ENCODE measurements at regions not wholly inside any gene's neighbourhood (a gene's known extent, or its start where the extent isn't known, plus 50 kb on each side); places are given as distances from the start of the nearest gene placed in this dataset.

GRCh38 chr1:82525378-82525777, 724.6 kb downstream of the ADGRL2 start:
- DNase-seq, result no peak

GRCh38 chr1:82520611-82521010, 719.9 kb downstream of the ADGRL2 start:
- DNase-seq, result no peak

GRCh38 chr1:82517586-82517985, 716.9 kb downstream of the ADGRL2 start:
- DNase-seq, result no peak

GRCh38 chr1:82515650-82516049, 714.9 kb downstream of the ADGRL2 start:
- no peak for DNase-seq

GRCh38 chr1:82511441-82511840, 710.7 kb downstream of the ADGRL2 start:
- DNase-seq, result no peak

- no peak for DNase-seq
Measured at GRCh38 chr1:82510431-82510830, 709.7 kb downstream of the ADGRL2 start.

- peak; percentile 81 for DNase-seq
Measured at GRCh38 chr1:82507011-82507410, 706.3 kb downstream of the ADGRL2 start.

- peak; percentile 20 for DNase-seq
Measured at GRCh38 chr1:82503822-82504221, 703.1 kb downstream of the ADGRL2 start.

GRCh38 chr1:82499022-82499421, 698.3 kb downstream of the ADGRL2 start:
- DNase-seq, result no peak

GRCh38 chr1:82494117-82494516, 693.4 kb downstream of the ADGRL2 start:
- DNase-seq, result no peak

- peak; percentile 43 for DNase-seq
Measured at GRCh38 chr1:82492159-82492558, 691.4 kb downstream of the ADGRL2 start.

GRCh38 chr1:82491301-82492048, 690.7 kb downstream of the ADGRL2 start:
- DNase-seq, result peak; percentile 74

GRCh38 chr1:82487778-82488177, 687.0 kb downstream of the ADGRL2 start:
- DNase-seq, result peak; percentile 32

GRCh38 chr1:82486969-82487368, 686.2 kb downstream of the ADGRL2 start:
- DNase-seq, result no peak

- no peak for DNase-seq
Measured at GRCh38 chr1:82486468-82486867, 685.7 kb downstream of the ADGRL2 start.

GRCh38 chr1:82485591-82486369, 685.0 kb downstream of the ADGRL2 start:
- peak; percentile 46 for DNase-seq

- DNase-seq, result peak; percentile 4
Measured at GRCh38 chr1:82483146-82483545, 682.4 kb downstream of the ADGRL2 start.

GRCh38 chr1:82478916-82479315, 678.2 kb downstream of the ADGRL2 start:
- DNase-seq, result no peak

GRCh38 chr1:82472489-82473131, 671.9 kb downstream of the ADGRL2 start:
- DNase-seq, result peak; percentile 90

GRCh38 chr1:82466891-82467290, 666.2 kb downstream of the ADGRL2 start:
- no peak for DNase-seq

GRCh38 chr1:82466416-82466815, 665.7 kb downstream of the ADGRL2 start:
- DNase-seq, result no peak

- DNase-seq, result no peak
Measured at GRCh38 chr1:82465024-82465423, 664.3 kb downstream of the ADGRL2 start.

GRCh38 chr1:82464362-82465001, 663.7 kb downstream of the ADGRL2 start:
- DNase-seq, result no peak

Data from NCI-H2171 treated with DMSO at 0.1 percent for 48 hours (cell line).